ENCODE measurements at regions not wholly inside any gene's neighbourhood (a gene's known extent, or its start where the extent isn't known, plus 50 kb on each side); places are given as distances from the start of the nearest gene placed in this dataset.
"Not testable (repeated sequence)": the region's sequence is repeated elsewhere in the genome, so short reads cannot be mapped to it uniquely, and the experiment has no call there.

DNA sequence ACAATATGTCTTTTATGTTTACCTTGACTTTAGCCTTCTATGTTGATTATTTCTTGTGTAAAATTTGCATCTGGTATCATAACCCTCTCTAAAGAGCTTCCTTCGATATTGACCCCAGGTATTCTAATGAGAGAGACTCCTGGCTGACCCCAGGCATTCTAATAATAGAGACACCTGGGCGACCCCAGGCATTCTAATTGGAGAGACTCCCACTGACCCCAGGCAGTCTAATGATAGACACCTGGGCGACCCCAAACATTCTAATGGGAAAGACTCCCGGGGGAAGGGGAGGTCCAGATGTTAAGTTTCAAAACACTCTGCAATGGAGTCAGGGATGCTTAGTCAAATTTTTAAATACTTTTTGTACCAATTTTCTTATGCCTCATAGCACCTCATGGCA is 726.4 kb downstream of the COL12A1 start:
- H3K4me1 ChIP-seq (ENCODE audit: control insufficient read depth, insufficient read depth, low read length), result no peaks in the 10 kb centered on the region
- no peaks in the 10 kb centered on the region for H3K36me3 ChIP-seq (ENCODE audit: insufficient read depth, low read length)
- no peak overlapping the region for H3K4me2 ChIP-seq (ENCODE audit: low read length)
- H3K27me3 ChIP-seq (ENCODE audit: control insufficient read depth, insufficient read depth, low read length), result no peaks in the 10 kb centered on the region
- no peak overlapping the region for H3K4me3 ChIP-seq (ENCODE audit: low read length)
- H3K9me3 ChIP-seq (replicated peaks; ENCODE audit: low read length), result no peaks in the 10 kb centered on the region
- H3K9ac ChIP-seq (ENCODE audit: low read depth, low read length), result no peak overlapping the region

DNA sequence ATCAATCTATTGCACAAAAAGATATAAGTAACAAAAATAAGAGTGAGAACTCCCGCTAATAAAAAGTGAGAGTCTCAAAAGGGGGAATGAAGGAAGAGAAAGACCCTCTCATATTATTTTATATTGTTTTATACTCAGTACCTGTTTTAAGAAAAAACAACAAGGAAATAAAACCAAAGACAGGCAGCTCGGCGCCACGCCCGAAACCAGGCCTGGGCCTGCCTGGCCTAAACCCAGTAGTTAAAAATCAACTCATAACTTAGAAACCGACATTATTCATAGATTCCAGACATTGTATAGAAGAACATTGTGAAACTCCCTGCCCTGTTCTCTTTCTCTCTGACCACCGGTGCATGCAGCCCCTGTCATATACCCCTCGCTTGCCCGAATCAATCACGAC is 731.8 kb downstream of the COL12A1 start:
- H3K36me3 ChIP-seq (ENCODE audit: insufficient read depth, low read length); H3K9me3 ChIP-seq (replicated peaks; ENCODE audit: low read length); H3K4me2 ChIP-seq (ENCODE audit: low read length); H3K9ac ChIP-seq (ENCODE audit: low read depth, low read length); H3K4me3 ChIP-seq (ENCODE audit: low read length); H3K4me1 ChIP-seq (ENCODE audit: control insufficient read depth, insufficient read depth, low read length); H3K27me3 ChIP-seq (ENCODE audit: control insufficient read depth, insufficient read depth, low read length): not testable (repeated sequence)

DNA sequence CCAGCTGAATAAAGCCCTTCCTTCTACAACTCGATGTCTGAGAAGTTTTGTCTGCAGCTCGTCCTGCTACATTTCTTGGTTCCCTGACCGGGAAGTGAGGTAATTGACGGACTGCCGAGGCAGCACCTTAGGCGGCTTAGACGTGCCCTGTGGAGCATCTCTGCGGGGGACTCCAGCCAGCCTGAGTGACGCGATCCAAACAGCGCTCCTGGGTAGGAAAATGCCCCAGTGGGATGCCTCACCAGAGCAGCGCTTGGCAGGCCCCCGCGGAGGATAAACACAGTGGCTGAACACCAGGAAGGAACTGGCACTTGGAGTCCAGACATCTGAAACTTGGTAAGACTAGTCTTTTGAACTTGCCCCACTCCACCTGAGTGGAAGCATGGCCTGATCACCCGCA is 737.3 kb downstream of the COL12A1 start:
- not testable (repeated sequence) for H3K9ac ChIP-seq (ENCODE audit: low read depth, low read length); H3K4me1 ChIP-seq (ENCODE audit: control insufficient read depth, insufficient read depth, low read length); H3K9me3 ChIP-seq (replicated peaks; ENCODE audit: low read length); H3K4me2 ChIP-seq (ENCODE audit: low read length); H3K4me3 ChIP-seq (ENCODE audit: low read length); H3K27me3 ChIP-seq (ENCODE audit: control insufficient read depth, insufficient read depth, low read length); H3K36me3 ChIP-seq (ENCODE audit: insufficient read depth, low read length)

DNA sequence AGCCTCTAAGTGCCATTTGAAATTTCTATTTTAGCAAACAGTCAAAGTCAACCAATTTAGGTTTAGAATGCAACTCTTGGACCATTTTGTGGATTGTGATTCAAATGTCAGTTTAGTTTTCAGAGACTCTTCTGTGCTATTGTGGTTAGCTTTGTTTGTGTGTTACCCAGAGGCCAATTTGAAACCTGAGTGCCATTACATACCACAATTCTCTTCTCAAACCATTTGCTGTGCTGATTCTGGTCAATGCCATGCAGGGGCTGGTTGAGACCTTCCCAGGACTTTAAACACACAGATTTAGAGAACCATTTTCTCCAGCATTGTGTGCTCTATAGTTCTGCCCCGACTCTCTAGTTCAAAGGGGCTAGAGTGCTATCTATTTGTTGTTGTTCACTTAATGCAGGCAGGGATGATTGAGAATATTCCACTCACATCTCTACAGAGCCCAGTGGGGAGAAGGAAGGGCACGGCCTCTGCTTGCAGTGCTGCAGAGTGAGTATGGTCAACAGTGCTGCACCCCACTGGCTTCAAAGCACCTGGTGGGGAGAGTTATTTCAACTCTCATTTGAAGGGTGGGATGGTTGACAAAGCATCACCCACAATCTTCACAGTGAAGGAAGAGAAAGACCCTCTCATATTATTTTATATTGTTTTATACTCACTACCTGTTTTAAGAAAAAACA is 738.2 kb downstream of the COL12A1 start:
- Histone ChIP-seq H3K9ac (ENCODE audit: low read depth, low read length) (no peak overlapping the region), H3K4me2 (ENCODE audit: low read length) (no peak overlapping the region), H3K36me3 (ENCODE audit: insufficient read depth, low read length) (no peaks in the 10 kb centered on the region), H3K27me3 (ENCODE audit: control insufficient read depth, insufficient read depth, low read length) (no peaks in the 10 kb centered on the region), H3K4me1 (ENCODE audit: control insufficient read depth, insufficient read depth, low read length) (no peaks in the 10 kb centered on the region), H3K4me3 (ENCODE audit: low read length) (no peak overlapping the region), H3K9me3 (replicated peaks; ENCODE audit: low read length) (no peaks in the 10 kb centered on the region)

DNA sequence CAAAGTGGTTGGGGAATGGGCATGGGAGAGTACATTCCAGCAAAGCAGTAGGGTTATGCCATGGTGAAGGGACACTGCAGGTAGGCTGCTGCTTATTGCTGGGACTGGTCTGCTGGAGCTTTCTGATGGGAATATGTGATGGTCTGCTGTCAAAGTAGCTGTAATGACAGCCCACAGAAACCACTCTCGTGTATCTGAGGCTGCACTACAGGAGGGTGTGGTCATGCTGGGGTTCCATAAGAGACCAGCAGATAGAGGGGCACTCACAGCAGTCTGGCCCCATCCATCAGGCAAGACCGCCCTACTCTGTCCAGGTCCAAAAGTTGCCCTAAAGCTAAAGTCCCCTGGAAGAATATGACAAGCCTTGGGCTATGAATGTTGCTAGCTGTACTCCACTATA is 739.3 kb downstream of the COL12A1 start:
- Histone ChIP-seq H3K9ac (ENCODE audit: low read depth, low read length) (no peak overlapping the region), H3K4me3 (ENCODE audit: low read length) (no peak overlapping the region), H3K4me2 (ENCODE audit: low read length) (no peak overlapping the region), H3K27me3 (ENCODE audit: control insufficient read depth, insufficient read depth, low read length) (no peaks in the 10 kb centered on the region), H3K4me1 (ENCODE audit: control insufficient read depth, insufficient read depth, low read length) (no peaks in the 10 kb centered on the region), H3K36me3 (ENCODE audit: insufficient read depth, low read length) (no peaks in the 10 kb centered on the region), H3K9me3 (replicated peaks; ENCODE audit: low read length) (no peaks in the 10 kb centered on the region)

DNA sequence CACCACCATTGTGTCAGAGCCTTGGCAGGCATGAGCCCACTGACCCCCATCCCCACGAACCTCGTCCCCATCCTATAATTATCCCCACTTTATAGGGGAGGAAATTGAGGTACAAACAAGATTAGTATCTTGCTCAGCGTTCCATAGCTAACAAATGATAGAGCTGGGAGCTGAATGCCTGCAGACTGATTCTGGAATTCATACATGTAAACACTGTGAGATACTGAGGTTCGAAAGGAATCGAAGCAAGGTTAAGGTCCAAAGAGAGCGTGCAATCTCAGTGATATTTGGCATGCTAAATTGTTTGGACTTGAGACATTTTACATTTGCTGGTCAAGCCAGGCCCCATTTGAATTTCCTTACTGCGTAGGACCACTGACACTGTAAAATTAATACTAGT is 746.6 kb downstream of the COL12A1 start:
- no peaks in the 10 kb centered on the region for H3K9me3 ChIP-seq (replicated peaks; ENCODE audit: low read length)
- H3K27me3 ChIP-seq (ENCODE audit: control insufficient read depth, insufficient read depth, low read length), result no peaks in the 10 kb centered on the region
- H3K36me3 ChIP-seq (ENCODE audit: insufficient read depth, low read length), result no peaks in the 10 kb centered on the region
- no peak overlapping the region for H3K4me2 ChIP-seq (ENCODE audit: low read length)
- H3K4me3 ChIP-seq (ENCODE audit: low read length), result no peak overlapping the region
- no peaks in the 10 kb centered on the region for H3K4me1 ChIP-seq (ENCODE audit: control insufficient read depth, insufficient read depth, low read length)
- H3K9ac ChIP-seq (ENCODE audit: low read depth, low read length), result no peak overlapping the region

DNA sequence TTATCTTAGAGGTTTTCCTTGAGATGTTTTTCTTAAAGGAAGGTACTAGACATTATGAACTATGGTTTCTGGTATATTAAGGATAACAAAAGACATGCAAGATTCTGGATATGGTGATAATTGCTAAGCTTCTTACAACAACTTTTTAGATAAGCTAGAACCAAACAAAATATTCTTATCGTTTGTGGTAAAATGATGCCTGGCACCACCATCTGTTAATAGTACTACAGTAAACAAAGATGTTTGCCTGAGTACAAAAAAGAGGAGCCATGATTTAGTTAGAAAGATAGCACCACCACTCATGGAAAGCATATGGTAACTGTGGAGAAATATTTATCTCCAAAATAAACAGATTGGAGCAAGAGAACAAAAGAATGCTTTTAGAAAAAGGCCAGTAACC is 747.3 kb downstream of the COL12A1 start:
- H3K4me2 ChIP-seq (ENCODE audit: low read length), result no peak overlapping the region
- H3K4me3 ChIP-seq (ENCODE audit: low read length), result no peak overlapping the region

DNA sequence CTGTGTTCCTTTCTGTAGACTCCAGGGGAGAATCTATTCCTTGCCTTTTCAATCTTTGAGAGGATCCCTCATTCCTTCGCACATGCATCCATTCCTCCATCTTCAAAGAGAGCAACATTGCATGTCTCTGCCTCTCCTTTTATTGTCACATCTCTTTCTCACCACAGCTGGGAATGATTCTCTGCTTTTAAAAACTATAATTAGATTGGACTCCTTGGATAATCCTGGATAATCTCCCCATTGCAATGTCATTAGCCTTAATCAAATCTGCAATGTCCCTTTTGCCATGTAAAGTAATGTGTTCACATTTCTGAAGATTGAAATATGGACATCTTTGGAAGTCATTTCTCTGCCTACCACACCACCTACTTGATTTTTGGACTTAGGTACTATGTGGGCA is 750.1 kb downstream of the COL12A1 start:
- Histone ChIP-seq H3K4me2 (ENCODE audit: low read length) (no peak overlapping the region), H3K27me3 (ENCODE audit: control insufficient read depth, insufficient read depth, low read length) (no peaks in the 10 kb centered on the region), H3K4me3 (ENCODE audit: low read length) (no peak overlapping the region), H3K9me3 (replicated peaks; ENCODE audit: low read length) (no peaks in the 10 kb centered on the region), H3K4me1 (ENCODE audit: control insufficient read depth, insufficient read depth, low read length) (no peaks in the 10 kb centered on the region), H3K36me3 (ENCODE audit: insufficient read depth, low read length) (no peaks in the 10 kb centered on the region), H3K9ac (ENCODE audit: low read depth, low read length) (no peak overlapping the region)

More for the DNA sequence above, 747.3 kb downstream of the COL12A1 start:
- Histone ChIP-seq H3K9me3 (replicated peaks; ENCODE audit: low read length) (no peaks in the 10 kb centered on the region), H3K9ac (ENCODE audit: low read depth, low read length) (no peak overlapping the region), H3K27me3 (ENCODE audit: control insufficient read depth, insufficient read depth, low read length) (no peaks in the 10 kb centered on the region), H3K36me3 (ENCODE audit: insufficient read depth, low read length) (no peaks in the 10 kb centered on the region), H3K4me1 (ENCODE audit: control insufficient read depth, insufficient read depth, low read length) (no peaks in the 10 kb centered on the region)

DNA sequence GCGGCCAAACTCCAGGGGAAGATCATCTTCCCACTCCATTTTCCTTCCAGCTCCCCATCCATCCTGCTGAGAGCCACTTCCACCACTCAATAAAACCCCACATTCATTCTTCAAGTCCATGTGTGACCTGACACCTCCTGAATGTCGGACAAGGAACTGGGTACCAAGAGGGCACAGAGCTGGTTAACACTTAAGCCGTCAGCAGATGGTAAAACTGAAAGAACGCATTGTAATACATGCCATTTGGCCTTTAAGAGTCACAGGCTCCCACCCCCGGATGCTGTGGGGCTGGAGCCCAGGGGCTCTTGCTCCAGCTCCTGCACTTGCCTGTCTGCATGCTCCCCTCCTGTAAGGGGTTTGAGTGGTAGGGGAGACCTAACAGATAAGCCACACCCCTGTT is 753.9 kb downstream of the COL12A1 start:
- Histone ChIP-seq H3K27me3 (ENCODE audit: control insufficient read depth, insufficient read depth, low read length) (no peaks in the 10 kb centered on the region), H3K36me3 (ENCODE audit: insufficient read depth, low read length) (no peaks in the 10 kb centered on the region), H3K9me3 (replicated peaks; ENCODE audit: low read length) (no peaks in the 10 kb centered on the region), H3K4me3 (ENCODE audit: low read length) (no peak overlapping the region), H3K9ac (ENCODE audit: low read depth, low read length) (no peak overlapping the region), H3K4me1 (ENCODE audit: control insufficient read depth, insufficient read depth, low read length) (peaks cover 5% of the 10 kb centered on the region), H3K4me2 (ENCODE audit: low read length) (no peak overlapping the region)

DNA sequence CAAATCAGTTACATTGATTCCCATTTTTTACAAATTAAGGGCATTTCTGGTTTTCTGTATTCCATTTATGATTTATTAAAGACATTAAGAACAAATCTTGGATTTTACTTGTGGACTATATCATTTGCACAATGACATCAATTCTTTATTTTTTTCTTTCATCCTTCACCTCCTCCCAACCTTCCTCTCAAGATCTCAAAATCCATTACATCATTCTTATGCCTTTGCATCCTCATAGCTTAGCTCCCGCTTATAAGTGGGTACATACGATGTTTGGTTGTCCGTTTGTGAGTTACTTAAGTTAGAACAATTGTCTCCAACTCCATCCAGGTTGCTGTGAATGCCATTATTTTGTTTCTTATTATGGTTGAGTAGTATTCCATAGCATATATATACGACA is 752.8 kb downstream of the CD109 start:
- no peaks in the 10 kb centered on the region for H3K27me3 ChIP-seq (ENCODE audit: control insufficient read depth, insufficient read depth, low read length)
- H3K4me2 ChIP-seq (ENCODE audit: low read length), result no peak overlapping the region
- no peak overlapping the region for H3K4me3 ChIP-seq (ENCODE audit: low read length)
- peaks cover 12% of the 10 kb centered on the region for H3K4me1 ChIP-seq (ENCODE audit: control insufficient read depth, insufficient read depth, low read length)
- no peak overlapping the region for H3K9ac ChIP-seq (ENCODE audit: low read depth, low read length)
- no peaks in the 10 kb centered on the region for H3K9me3 ChIP-seq (replicated peaks; ENCODE audit: low read length)
- H3K36me3 ChIP-seq (ENCODE audit: insufficient read depth, low read length), result no peaks in the 10 kb centered on the region

DNA sequence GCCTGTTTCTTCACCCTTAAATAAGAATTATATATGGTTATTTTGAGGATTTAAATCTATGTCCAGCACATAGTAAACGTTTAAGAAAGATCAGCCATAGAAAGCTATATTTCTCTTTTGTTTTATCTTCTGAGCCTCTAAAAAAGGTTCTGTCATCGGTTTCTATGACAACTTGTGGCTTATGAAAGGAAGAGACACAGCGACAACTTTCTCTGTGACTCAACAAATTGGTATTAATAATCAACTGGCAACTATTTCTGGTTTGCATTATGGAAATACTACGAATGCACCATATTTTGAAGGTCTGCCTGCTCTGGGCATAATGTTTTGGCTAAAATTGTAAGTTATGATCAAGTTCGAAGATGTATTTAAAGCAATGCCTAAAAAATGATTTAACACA is 751.0 kb downstream of the CD109 start:
- peak overlapping the region; percentile 42 for H3K4me2 ChIP-seq (ENCODE audit: low read length)
- no peaks in the 10 kb centered on the region for H3K36me3 ChIP-seq (ENCODE audit: insufficient read depth, low read length)
- H3K4me3 ChIP-seq (ENCODE audit: low read length), result no peak overlapping the region
- peak overlapping the region; percentile 14 for H3K9ac ChIP-seq (ENCODE audit: low read depth, low read length)
- H3K27me3 ChIP-seq (ENCODE audit: control insufficient read depth, insufficient read depth, low read length), result no peaks in the 10 kb centered on the region
- peaks cover 12% of the 10 kb centered on the region for H3K4me1 ChIP-seq (ENCODE audit: control insufficient read depth, insufficient read depth, low read length)
- H3K9me3 ChIP-seq (replicated peaks; ENCODE audit: low read length), result no peaks in the 10 kb centered on the region

DNA sequence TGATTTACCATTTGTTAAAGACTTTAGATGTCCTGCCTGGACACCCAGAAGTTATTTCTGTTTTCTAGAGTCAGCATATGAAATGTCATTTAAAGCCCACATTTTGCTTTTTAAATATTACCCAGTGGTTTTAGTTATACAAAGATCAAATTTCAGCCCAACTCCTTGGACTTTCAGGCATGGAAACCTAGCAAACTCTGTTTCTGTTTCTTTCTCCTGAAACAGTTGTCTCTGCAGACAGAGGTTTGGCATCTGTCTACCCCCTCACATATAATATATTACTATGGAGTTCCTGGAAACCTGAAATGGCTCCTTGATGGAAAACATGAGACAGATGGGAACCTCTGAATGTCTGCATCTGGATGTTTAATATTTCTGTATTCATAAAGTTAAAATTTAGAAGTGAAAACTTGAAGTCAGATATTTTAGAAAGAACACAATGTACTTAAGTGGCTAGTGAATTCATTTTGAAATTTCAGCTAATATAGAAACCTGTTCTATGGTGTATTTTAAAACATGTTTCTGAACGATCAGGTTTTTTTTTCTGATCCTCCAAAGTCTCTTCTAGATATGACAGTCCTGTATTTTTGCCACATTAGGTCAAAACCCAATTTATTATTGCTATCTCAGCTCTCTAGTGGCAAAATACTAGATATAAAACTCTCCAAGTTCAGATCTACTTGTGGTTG is 743.3 kb downstream of the CD109 start:
- no peaks in the 10 kb centered on the region for H3K36me3 ChIP-seq (ENCODE audit: insufficient read depth, low read length)
- H3K4me2 ChIP-seq (ENCODE audit: low read length), result no peak overlapping the region
- H3K4me1 ChIP-seq (ENCODE audit: control insufficient read depth, insufficient read depth, low read length), result no peaks in the 10 kb centered on the region
- H3K27me3 ChIP-seq (ENCODE audit: control insufficient read depth, insufficient read depth, low read length), result no peaks in the 10 kb centered on the region
- no peaks in the 10 kb centered on the region for H3K9me3 ChIP-seq (replicated peaks; ENCODE audit: low read length)
- H3K4me3 ChIP-seq (ENCODE audit: low read length), result no peak overlapping the region
- no peak overlapping the region for H3K9ac ChIP-seq (ENCODE audit: low read depth, low read length)
